Ascending aorta (tissue), 2 donors: ENCODE measurements at regions not wholly inside any gene's neighbourhood (a gene's known extent, or its start where the extent isn't known, plus 50 kb on each side); places are given as distances from the start of the nearest gene placed in this dataset.

Source experiments
- DNase-seq, 2 donors: peaks; one replicate each; pipeline ENCODE4 v3.0.0-alpha.2; 2019; ENCODE audit warnings: low spot score in 2 of 2
- H3K27ac ChIP-seq, 2 donors: fragments of 200-600 bp; sonication (generic); one replicate each; pipeline ENCODE4 v1.5.1; 2016 to 2017; ENCODE audit warnings: mild to moderate bottlenecking in 1 of 2
- H3K27me3 ChIP-seq: fragments of 200-600 bp; sonication (generic); one replicate; pipeline ENCODE4 v1.5.1; 2017
- H3K36me3 ChIP-seq, 2 donors: fragments of 200-600 bp; sonication (generic); one replicate each; pipeline ENCODE4 v1.5.1; 2016
- H3K4me1 ChIP-seq, 2 donors: fragments of 200-600 bp; sonication (generic); one replicate each; pipeline ENCODE4 v1.5.1; 2016 to 2017; ENCODE audit warnings: mild to moderate bottlenecking in 1 of 2
- H3K4me3 ChIP-seq, 2 donors: fragments of 200-600 bp; sonication (generic); one replicate each; pipeline ENCODE4 v1.5.1; 2016 to 2017; ENCODE audit warnings: mild to moderate bottlenecking in 1 of 2
- H3K9me3 ChIP-seq, 2 donors: fragments of 200-600 bp; sonication (generic); one replicate each; pipeline ENCODE4 v1.5.1; 2016
- CTCF ChIP-seq, 3 experiments: fragments of 200-600 bp in 2 of 3; fragments of 450-650 bp in 1 of 3; sonication (generic) in 2 of 3; IDR thresholded peaks; one replicate each; pipeline ENCODE4 v1.5.1; 2016 to 2019; ENCODE audit warnings: antibody characterized with exemption in 3 of 3, mild to moderate bottlenecking in 1 of 3, moderate library complexity in 1 of 3
- intact Hi-C: fragments of 100-400 bp; cut with DNase I; formaldehyde crosslinking; loops from one replicate; pipeline ENCODE4 v1.15.1; 2023

DNA sequence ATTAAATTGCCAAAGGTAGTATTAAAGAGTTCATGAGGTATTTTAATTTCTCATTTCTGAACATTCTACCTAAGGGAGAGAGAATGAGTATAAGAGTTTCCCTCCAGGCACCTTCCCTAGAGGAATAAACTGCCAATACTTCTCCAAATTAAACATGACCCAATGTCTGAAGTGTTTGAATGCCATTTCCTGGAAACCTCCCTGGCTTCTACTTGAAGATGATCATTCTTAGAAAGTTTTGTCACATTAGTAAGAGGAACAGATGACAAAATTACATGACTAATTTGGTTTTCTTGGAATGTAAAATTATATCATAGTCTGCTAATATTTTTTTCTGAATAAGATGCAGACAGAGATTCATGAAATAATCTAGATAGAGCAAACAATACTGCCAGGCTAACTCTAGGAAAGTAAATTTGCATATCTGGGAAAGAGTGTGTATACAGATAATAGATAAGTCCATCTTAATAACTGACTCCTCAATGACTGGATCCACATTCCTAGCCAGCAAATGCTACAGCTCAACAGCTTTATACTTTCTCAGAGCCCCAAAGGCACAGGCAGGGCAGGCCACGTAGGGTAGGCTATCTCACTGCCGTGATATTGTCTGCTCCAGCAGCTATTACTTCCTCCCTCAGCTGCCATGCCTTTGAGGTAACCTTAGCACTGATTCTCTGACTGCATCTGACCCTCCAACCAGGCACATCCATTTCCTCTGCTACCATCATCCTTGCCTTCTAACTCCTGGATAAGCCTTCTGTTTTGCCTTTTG, 630.8 kb upstream of the PIK3C3 start:
- H3K4me1 ChIP-seq, result no peaks in the 10 kb centered on the region
- H3K4me3 ChIP-seq, result no peak overlapping the region
- intact Hi-C loops, result no loop called here
- no peak overlapping the region for H3K27ac ChIP-seq
- H3K27me3 ChIP-seq, result no peaks in the 10 kb centered on the region
- no peaks in the 10 kb centered on the region for H3K36me3 ChIP-seq
- no peaks in the 10 kb centered on the region for H3K9me3 ChIP-seq
- no peak for TF ChIP-seq CTCF (IDR thresholded peaks at IDR 0.05)
- no peak for DNase-seq

DNA sequence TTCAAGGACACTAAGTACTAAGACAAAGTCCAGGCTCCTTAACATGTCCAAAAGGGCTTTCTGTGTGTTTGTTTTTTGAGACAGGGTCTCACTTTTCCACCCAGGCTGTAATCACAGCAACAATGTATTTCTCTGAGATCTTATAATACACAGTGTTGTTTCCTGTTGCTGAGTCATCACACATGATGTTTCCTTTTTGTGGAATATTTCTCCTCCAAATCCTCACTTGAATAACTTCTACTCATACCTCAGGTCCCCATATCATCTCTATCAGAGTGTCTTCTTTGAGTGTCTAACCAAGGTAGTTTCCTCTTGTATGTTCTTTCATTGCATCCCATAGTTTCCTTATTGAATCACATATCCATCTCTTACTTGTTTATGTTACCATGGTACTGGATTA, 632.0 kb upstream of the PIK3C3 start:
- intact Hi-C loops, result no loop called here

DNA sequence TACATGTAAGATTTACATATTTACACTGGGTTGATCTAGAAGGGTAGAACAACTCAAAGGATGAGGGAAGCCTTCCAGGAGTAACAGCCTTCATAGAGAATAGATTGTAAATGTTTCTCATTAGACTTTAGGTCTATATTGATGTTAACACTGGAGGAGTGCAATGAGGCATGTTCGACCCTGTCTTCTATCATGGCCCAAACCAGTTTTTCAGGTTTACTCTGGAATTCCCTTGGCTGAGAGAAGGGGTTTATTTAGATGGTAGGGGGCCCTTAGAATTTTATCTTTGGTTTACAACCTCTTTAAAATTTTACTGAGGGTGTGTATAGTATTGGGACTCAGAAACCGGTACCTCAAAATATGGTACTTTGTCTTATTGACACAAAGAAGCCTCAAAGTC, 634.9 kb upstream of the PIK3C3 start:
- no peak overlapping the region for H3K27ac ChIP-seq
- intact Hi-C loops, result no loop called here
- no peak overlapping the region for H3K4me3 ChIP-seq
- no peaks in the 10 kb centered on the region for H3K27me3 ChIP-seq
- H3K9me3 ChIP-seq, result no peaks in the 10 kb centered on the region
- no peaks in the 10 kb centered on the region for H3K4me1 ChIP-seq
- H3K36me3 ChIP-seq, result no peaks in the 10 kb centered on the region
- no peak for TF ChIP-seq CTCF (IDR thresholded peaks at IDR 0.05)
- DNase-seq, result no peak

More for the DNA sequence above, 632.0 kb upstream of the PIK3C3 start:
- H3K9me3 ChIP-seq, result no peaks in the 10 kb centered on the region
- H3K36me3 ChIP-seq, result no peaks in the 10 kb centered on the region
- no peak overlapping the region for H3K4me3 ChIP-seq
- TF ChIP-seq CTCF (IDR thresholded peaks at IDR 0.05), result no peak
- no peaks in the 10 kb centered on the region for H3K27me3 ChIP-seq
- H3K4me1 ChIP-seq, result no peaks in the 10 kb centered on the region
- no peak for DNase-seq
- H3K27ac ChIP-seq, result no peak overlapping the region

GRCh38 chr18:41315134-41315533, 639.9 kb upstream of the PIK3C3 start:
- Histone ChIP-seq H3K27ac (no peak overlapping the region), H3K36me3 (no peaks in the 10 kb centered on the region), H3K4me1 (no peaks in the 10 kb centered on the region), H3K27me3 (no peaks in the 10 kb centered on the region), H3K4me3 (no peak overlapping the region), H3K9me3 (no peaks in the 10 kb centered on the region)
- no peak for DNase-seq
- no peak for TF ChIP-seq CTCF (IDR thresholded peaks at IDR 0.05)
- intact Hi-C loops, result no loop called here

DNA sequence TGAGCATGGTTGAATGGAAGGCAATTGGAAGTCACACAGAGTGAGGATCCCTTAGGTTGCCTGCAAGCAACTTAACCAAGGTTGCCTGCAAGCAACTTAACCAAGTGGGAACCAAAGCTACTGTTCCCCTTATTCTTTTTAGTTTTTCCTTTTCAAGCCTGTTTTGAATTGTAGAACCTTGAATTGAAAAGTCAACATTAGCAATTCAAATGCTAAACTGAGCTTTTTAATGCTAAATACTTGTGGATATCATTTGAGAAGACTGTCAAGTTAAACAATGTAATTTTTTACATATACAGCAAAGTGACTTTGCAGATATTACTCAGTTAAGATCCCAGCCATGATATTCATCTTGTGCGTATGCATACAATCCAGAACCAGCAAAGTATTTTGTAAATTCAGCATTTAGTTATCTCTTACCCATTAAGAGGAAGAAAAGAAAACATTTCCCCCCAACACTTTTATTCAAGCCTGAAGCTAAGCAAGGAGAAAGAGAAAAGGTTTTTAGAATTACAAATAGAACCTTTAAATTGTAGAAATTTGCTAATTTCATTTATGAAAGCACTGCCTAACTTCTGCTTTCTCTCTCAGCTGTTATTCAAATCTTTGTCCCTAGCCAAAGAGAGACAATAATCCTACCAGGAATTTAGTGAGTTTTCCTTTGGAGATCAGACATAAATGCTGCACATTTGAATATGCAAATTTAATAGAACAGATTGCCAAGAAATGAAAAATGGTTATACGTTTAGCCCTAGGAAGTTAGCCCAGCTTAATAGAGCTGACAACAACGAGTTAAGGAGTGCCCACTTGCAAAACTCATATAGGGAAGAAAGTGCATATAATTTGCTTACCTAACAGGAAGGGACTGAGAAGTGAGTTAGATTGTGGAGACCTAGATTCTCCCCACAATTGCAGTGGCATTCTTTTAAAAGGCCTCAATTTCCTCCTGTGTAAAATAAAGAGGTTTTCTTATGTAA, 643.2 kb upstream of the PIK3C3 start:
- intact Hi-C loops, result no loop called here
- no peaks in the 10 kb centered on the region for H3K36me3 ChIP-seq
- no peaks in the 10 kb centered on the region for H3K27me3 ChIP-seq
- no peak for TF ChIP-seq CTCF (IDR thresholded peaks at IDR 0.05)
- no peaks in the 10 kb centered on the region for H3K9me3 ChIP-seq
- H3K27ac ChIP-seq, result no peak overlapping the region
- no peak overlapping the region for H3K4me3 ChIP-seq
- no peaks in the 10 kb centered on the region for H3K4me1 ChIP-seq
- no peak for DNase-seq
